Naive thymus-derived CD8-positive, alpha-beta T cell (primary cell): ENCODE measurements at regions not wholly inside any gene's neighbourhood (a gene's known extent, or its start where the extent isn't known, plus 50 kb on each side); places are given as distances from the start of the nearest gene placed in this dataset.
"Not testable (repeated sequence)": the region's sequence is repeated elsewhere in the genome, so short reads cannot be mapped to it uniquely, and the experiment has no call there.

Experiments used
- ATAC-seq, 2 donors: fragments of 150-1000 bp; cut with Tn5 transposase in 1 of 2; sonication (Bioruptor Pico), chemical (Tn5 transposase) in 1 of 2; 1 replicate in 1 of 2; 2 replicates in 1 of 2; pipeline ENCODE4 v1.10.0; 2021; ENCODE audit warnings: mild to moderate bottlenecking in 2 of 2, moderate library complexity in 2 of 2
- POLR2A ChIA-PET: fragments of 350-600 bp; sonication (Branson Sonifier 250); formaldehyde crosslinking; loops from one replicate; lab custom pipeline; 2021; ENCODE audit warnings: antibody characterized with exemption; lab: Charles Lee
- DNase-seq, 10 donors: peaks; one replicate each; pipeline versions ENCODE4 v3.0.0 to v3.0.0-alpha.2; 2020 to 2022
- H3K27ac Mint-ChIP-seq, 10 donors: one replicate each; pipeline ENCODE4 v1.8.0; 2020 to 2022; ENCODE audit warnings: mild to moderate bottlenecking in 10 of 10, mixed read lengths in 10 of 10, moderate library complexity in 4 of 10, inconsistent platforms in 1 of 10
- H3K27me3 Mint-ChIP-seq, 5 donors: one replicate each; pipeline ENCODE4 v1.8.0; 2021 to 2022; ENCODE audit warnings: mixed read lengths in 5 of 5
- H3K36me3 Mint-ChIP-seq, 3 donors: one replicate each; pipeline ENCODE4 v1.8.0; 2020 to 2022; ENCODE audit warnings: mixed read lengths in 3 of 3, mild to moderate bottlenecking in 2 of 3, inconsistent platforms in 1 of 3
- H3K4me1 Mint-ChIP-seq, 4 donors: one replicate each; pipeline ENCODE4 v1.8.0; 2021 to 2022; ENCODE audit warnings: mixed read lengths in 4 of 4
- H3K4me3 Mint-ChIP-seq, 10 donors: one replicate each; pipeline ENCODE4 v1.8.0; 2020 to 2022; ENCODE audit warnings: mild to moderate bottlenecking in 10 of 10, mixed read lengths in 10 of 10, moderate library complexity in 6 of 10, inconsistent platforms in 1 of 10
- H3K9me3 Mint-ChIP-seq, 9 donors: one replicate each; pipeline ENCODE4 v1.8.0; 2020 to 2022; ENCODE audit warnings: mixed read lengths in 9 of 9, mild to moderate bottlenecking in 3 of 9, inconsistent platforms in 1 of 9, moderate library complexity in 1 of 9

DNA sequence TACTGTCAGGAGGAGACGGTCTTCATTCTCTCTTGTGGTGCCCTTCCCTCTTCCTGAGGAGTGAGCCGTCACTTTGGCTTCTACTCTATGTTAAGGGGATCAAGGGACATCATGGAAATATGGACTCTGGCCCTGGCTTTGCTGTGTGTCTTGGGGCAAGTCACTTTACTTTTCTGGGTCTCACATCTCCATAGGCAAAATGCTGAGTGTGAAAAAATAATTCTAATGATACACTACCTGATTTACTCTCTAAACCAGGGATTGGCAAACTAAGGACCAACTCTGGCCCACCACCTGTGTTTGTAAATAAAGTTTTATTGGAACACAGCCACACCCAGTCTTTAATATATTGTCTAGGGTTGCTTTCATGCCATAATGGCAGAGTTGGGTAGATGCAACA lies 548.7 kb upstream of the CDH5 start:
- DNase-seq (no peak), ATAC-seq (no peak)
- POLR2A ChIA-PET = no interaction called here
- no peak overlapping the region for H3K4me3 Mint-ChIP-seq
- H3K9me3 Mint-ChIP-seq = peaks cover 0 to 9% (median 0%) of the 10 kb centered on the region in 9 donors
- H3K36me3 Mint-ChIP-seq = no peaks in the 10 kb centered on the region
- H3K4me1 Mint-ChIP-seq = no peaks in the 10 kb centered on the region
- H3K27ac Mint-ChIP-seq = no peak overlapping the region
- H3K27me3 Mint-ChIP-seq = peaks cover 0 to 1% (median 0%) of the 10 kb centered on the region in 5 donors

DNA sequence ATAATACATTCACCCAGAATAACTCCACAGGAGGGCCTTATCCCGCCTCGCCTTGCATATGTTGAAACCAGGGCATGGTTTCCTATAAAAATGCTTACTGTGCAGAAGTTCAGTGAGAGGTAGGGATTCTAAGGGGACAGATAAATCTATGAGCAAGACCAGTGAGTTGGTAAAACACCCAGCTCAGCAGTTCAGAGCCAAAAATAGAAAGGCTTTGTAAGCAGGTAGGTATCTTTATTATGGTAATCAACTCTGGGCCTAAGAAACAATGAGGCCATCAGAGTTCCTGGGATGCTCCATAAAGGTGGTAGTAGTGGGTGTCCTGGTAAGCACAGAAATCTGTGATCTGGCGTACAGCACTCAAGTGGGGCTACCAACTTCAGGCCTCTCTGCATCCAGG lies 549.4 kb upstream of the CDH5 start:
- POLR2A ChIA-PET = no interaction called here
- H3K27me3 Mint-ChIP-seq = peaks cover 0 to 8% (median 0%) of the 10 kb centered on the region in 5 donors
- no peak for DNase-seq
- no peak overlapping the region for H3K4me3 Mint-ChIP-seq
- no peaks in the 10 kb centered on the region for H3K4me1 Mint-ChIP-seq
- no peak for ATAC-seq
- peaks cover 0 to 11% (median 0%) of the 10 kb centered on the region in 9 donors for H3K9me3 Mint-ChIP-seq
- H3K27ac Mint-ChIP-seq = no peak overlapping the region
- H3K36me3 Mint-ChIP-seq = no peaks in the 10 kb centered on the region

DNA sequence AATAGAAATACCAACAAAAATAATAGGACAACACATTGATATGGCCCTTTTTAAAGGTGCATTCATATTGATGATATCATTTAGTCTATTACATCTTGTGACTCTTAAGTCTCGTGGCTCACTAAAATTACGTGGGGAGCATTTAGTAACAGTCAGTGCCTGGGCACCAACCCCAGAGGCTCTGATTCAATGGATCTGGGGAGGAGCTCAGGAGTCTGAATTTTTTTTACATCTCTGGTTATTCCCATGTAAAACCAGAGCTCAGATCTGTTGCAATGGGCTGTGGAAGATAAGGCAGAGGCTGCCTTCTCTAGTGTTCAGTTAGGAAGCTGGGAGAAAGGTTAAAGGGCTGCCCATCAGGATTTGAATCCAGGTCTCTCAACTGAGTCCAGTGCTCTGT lies 549.9 kb upstream of the CDH5 start:
- Mint-ChIP-seq H3K27me3 (peaks cover 0 to 9% (median 0%) of the 10 kb centered on the region in 5 donors), H3K4me3 (no peak overlapping the region), H3K27ac (no peak overlapping the region), H3K4me1 (no peaks in the 10 kb centered on the region), H3K9me3 (peaks cover 0 to 11% (median 0%) of the 10 kb centered on the region in 9 donors), H3K36me3 (no peaks in the 10 kb centered on the region)
- DNase-seq = no peak
- POLR2A ChIA-PET = no interaction called here
- no peak for ATAC-seq

DNA sequence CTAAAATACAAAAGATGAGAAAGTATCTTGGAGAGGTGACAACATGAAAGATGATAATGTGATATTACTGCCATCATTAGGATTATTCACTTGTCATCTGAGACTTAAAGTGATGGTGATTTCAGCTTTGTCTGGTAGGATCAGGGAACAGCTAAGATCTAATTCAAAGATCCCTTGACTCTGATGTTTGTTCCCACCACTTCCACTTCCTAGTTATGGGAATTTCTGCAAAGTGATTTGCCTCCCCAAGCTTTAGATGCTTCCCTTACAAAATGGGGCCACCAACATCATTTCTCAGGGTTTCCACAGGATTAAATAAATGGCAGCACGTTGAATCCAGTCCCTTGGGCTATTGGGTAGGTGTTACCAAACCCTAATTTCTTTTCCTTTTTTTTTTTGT lies 550.8 kb upstream of the CDH5 start:
- no peak overlapping the region for H3K4me3 Mint-ChIP-seq
- H3K36me3 Mint-ChIP-seq = peaks cover 0 to 1% (median 0%) of the 10 kb centered on the region in 3 donors
- peaks cover 0 to 9% (median 0%) of the 10 kb centered on the region in 5 donors for H3K27me3 Mint-ChIP-seq
- no peak for DNase-seq
- ATAC-seq = no peak
- POLR2A ChIA-PET = no interaction called here
- H3K4me1 Mint-ChIP-seq = no peaks in the 10 kb centered on the region
- no peak overlapping the region for H3K27ac Mint-ChIP-seq
- H3K9me3 Mint-ChIP-seq = peaks cover 0 to 11% (median 0%) of the 10 kb centered on the region in 9 donors

DNA sequence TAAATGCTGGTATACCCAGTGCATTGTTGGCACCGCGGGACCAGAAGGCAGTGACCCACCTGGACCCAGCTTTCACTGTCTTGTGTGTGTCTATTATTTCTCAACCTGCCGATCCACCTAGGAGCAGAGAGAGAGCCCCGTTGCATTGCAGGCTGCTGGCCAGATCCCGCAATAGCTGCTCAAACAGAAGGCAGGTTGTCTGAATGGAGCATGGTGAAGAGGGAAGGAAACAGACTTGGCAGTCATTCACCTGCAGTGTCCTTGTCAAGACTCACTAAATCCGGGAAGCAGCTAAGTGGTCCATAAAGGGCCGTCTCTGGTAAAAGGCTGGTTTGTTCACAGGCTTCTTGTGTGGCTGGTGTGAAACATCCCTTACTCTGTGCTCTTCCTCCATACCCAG lies 552.6 kb upstream of the CDH5 start:
- POLR2A ChIA-PET, DNase-seq, ATAC-seq, H3K4me1 Mint-ChIP-seq, H3K36me3 Mint-ChIP-seq, H3K27ac Mint-ChIP-seq, H3K27me3 Mint-ChIP-seq, H3K4me3 Mint-ChIP-seq: not testable (repeated sequence)
- H3K9me3 Mint-ChIP-seq = peaks cover 0 to 11% (median 0%) of the 10 kb centered on the region in 9 donors

DNA sequence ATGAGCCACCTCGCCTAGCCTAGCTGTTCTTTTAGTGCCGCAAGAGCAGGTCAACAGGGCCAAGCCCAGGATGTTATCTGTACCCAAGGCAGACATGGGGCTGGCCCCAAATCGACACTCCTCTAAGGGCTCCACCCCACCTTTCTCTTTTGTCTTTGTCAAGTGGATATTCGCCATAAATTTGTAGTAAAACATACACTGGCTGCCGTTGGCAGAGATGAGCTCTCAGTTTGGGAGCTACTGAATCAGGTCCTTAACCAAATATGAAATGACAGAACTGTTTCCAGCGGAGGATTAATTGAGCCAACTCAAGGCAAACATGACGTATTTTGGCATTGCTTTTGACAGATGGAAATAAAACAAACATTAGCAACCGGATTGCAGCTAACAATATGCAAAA lies 556.9 kb upstream of the CDH5 start:
- Mint-ChIP-seq H3K27me3 (peaks cover 0 to 10% (median 4%) of the 10 kb centered on the region in 5 donors), H3K9me3 (peaks cover 0 to 38% (median 3%) of the 10 kb centered on the region in 9 donors), H3K36me3 (peaks cover 0 to 1% (median 0%) of the 10 kb centered on the region in 3 donors), H3K4me1 (no peaks in the 10 kb centered on the region), H3K27ac (no peak overlapping the region), H3K4me3 (no peak overlapping the region)
- ATAC-seq (no peak), DNase-seq (no peak)
- POLR2A ChIA-PET = no interaction called here

DNA sequence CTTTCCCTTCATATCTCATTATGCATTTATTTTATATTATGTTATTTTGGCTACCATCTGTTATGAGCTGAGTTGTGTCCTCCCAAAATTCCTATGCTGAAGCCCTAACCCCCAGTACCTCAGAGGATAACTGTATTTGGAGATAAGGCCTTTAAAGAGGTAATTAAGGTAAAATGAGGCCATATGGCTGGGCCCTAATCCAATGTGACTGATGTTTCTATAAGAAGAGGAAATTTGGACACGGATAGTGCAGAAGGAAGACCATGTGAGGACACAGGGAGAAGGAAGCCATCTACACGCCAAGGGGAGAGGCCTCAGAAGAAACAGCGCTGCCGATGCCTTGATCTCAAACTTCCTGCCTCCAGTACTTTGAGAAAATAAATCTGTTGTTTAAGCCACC lies 557.7 kb upstream of the CDH5 start:
- DNase-seq (no peak), ATAC-seq (no peak)
- POLR2A ChIA-PET = no interaction called here
- Mint-ChIP-seq H3K9me3 (peaks cover 0 to 38% (median 3%) of the 10 kb centered on the region in 9 donors), H3K36me3 (peaks cover 0 to 1% (median 0%) of the 10 kb centered on the region in 3 donors), H3K4me3 (no peak overlapping the region), H3K4me1 (no peaks in the 10 kb centered on the region), H3K27me3 (peaks cover 0 to 10% (median 4%) of the 10 kb centered on the region in 5 donors), H3K27ac (no peak overlapping the region)

DNA sequence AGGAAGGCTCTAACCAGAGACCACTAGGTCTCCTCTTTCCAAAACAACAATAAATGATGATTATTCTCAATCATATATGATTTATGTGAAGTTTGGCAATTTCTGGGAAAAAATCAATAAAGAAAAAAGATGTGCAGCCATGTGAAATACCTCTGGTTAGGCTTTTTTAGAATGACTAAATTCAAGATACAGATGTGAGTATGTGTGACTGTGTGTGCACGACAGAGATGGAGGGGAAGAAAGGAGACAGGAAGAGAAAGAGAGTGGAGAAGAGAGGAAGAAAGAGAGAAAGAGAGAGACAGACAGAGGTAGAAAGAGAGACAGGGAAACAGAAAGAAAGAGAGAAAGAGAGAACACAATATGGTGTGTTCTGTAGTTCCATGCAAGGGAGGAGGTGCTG lies 558.6 kb upstream of the CDH5 start:
- Mint-ChIP-seq H3K9me3 (peaks cover 0 to 35% (median 3%) of the 10 kb centered on the region in 9 donors), H3K36me3 (peaks cover 0 to 1% (median 0%) of the 10 kb centered on the region in 3 donors), H3K27me3 (peaks cover 0 to 10% (median 4%) of the 10 kb centered on the region in 5 donors), H3K4me3 (no peak overlapping the region), H3K4me1 (no peaks in the 10 kb centered on the region), H3K27ac (no peak overlapping the region)
- DNase-seq (no peak), ATAC-seq (no peak)
- POLR2A ChIA-PET = no interaction called here

DNA sequence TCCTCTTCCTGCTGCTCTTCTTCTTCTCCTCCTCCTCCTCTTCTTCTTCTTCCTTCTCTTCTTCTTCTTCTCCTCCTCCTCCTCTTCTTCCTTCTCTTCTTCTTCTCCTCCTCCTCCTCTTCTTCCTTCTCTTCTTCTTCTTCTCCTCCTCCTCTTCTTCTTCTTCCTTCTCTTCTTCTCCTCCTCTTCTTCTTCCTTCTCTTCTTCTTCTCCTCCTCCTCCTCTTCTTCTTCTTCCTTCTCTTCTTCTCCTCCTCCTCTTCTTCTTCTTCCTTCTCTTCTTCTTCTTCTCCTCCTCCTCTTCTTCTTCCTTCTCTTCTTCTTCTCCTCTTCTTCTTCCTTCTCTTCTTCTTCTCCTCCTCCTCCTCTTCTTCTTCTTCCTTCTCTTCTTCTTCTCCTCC lies 560.8 kb upstream of the CDH5 start:
- DNase-seq, H3K27me3 Mint-ChIP-seq, H3K4me3 Mint-ChIP-seq, H3K36me3 Mint-ChIP-seq, ATAC-seq, H3K4me1 Mint-ChIP-seq, H3K27ac Mint-ChIP-seq, POLR2A ChIA-PET: not testable (repeated sequence)
- peaks cover 0 to 27% (median 5%) of the 10 kb centered on the region in 9 donors for H3K9me3 Mint-ChIP-seq

DNA sequence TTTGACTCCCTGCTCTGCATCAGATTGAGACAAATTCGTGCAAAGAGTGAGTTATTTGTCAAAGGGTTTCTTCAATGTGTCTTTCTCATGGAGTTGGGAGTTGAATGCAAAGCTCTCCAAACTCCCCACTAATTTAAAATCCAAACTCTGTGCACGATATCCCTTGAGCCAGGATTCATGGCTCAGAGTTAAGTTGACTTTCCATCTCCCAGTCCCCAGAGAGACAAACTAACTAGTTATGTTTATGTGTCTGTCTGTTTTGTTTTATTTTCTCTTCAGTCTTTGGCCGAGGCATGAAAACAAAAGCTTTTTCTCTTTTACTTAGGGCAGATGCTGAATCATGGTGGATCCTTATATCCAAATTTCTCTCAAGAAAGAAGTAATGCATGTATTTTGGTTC lies 570.0 kb upstream of the CDH5 start:
- Mint-ChIP-seq H3K36me3 (no peaks in the 10 kb centered on the region), H3K4me3 (no peak overlapping the region), H3K4me1 (no peaks in the 10 kb centered on the region), H3K9me3 (peaks cover 0 to 6% (median 0%) of the 10 kb centered on the region in 9 donors), H3K27ac (no peak overlapping the region), H3K27me3 (peaks cover 0 to 16% (median 2%) of the 10 kb centered on the region in 5 donors)
- POLR2A ChIA-PET = no interaction called here
- ATAC-seq (no peak), DNase-seq (no peak)

DNA sequence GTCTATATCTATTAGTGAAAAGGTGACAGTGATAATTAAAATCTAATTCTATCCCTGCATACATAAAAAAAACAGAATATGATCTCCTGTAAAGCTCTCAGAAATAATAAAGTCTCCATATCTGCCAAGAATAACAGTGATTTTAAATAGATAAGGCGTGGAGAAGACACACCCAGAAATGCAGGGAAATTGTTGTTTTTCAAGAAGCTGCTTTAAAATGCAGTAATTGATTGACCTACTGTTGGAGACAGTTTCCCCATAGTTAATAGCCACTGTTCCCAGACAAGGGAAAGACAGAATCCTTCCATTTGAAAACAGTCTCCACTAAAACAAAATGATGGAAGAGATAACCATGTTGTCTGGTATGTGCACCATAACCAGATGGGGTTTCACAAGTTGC lies 571.5 kb upstream of the CDH5 start:
- Mint-ChIP-seq H3K4me3 (no peak overlapping the region), H3K4me1 (no peaks in the 10 kb centered on the region), H3K9me3 (peaks cover 0 to 5% (median 0%) of the 10 kb centered on the region in 9 donors), H3K27ac (no peak overlapping the region), H3K36me3 (no peaks in the 10 kb centered on the region), H3K27me3 (peaks cover 0 to 21% (median 2%) of the 10 kb centered on the region in 5 donors)
- no peak for ATAC-seq
- POLR2A ChIA-PET = no interaction called here
- DNase-seq = no peak

DNA sequence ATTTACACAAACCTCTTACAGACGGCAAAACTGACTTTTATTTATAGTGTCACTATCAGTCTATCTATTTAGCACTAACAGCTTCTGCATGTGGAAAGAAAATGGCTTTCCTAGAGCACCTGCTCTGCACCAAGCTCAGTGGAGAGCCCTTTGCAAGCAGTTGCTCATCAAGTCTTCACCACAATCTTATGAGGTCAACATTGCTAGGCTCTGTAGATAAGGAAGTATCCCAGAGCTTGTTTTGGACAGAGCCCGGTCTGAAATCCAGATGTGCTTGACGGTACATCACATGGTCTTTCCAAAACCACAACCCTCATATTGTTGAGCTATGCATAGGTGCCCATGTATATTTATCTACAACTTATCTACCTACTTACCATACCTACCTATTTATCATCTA lies 572.7 kb upstream of the CDH5 start:
- peaks cover 0 to 21% (median 2%) of the 10 kb centered on the region in 5 donors for H3K27me3 Mint-ChIP-seq
- peaks cover 0 to 4% (median 0%) of the 10 kb centered on the region in 9 donors for H3K9me3 Mint-ChIP-seq
- no peaks in the 10 kb centered on the region for H3K36me3 Mint-ChIP-seq
- no peak overlapping the region for H3K27ac Mint-ChIP-seq
- no peaks in the 10 kb centered on the region for H3K4me1 Mint-ChIP-seq
- POLR2A ChIA-PET = no interaction called here
- ATAC-seq (no peak), DNase-seq (no peak)
- no peak overlapping the region for H3K4me3 Mint-ChIP-seq

DNA sequence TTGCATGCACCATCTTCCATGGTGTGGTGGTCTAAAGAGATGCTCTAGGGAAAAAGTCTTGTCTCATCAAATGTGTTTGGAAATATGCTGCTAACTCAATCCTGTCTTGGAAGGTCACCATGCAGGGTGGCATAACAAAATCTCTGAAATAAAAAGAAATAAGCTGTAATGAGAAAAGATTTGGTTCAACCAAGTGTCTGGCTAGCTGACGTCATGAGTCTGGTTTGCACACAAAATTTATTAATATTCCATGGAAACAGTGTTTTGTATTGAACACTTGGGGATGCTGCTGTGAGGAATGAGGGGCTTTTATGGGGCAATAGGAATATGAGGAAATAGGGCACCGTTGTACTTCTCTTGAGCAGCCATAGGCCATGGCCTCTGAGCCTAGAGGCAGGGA lies 575.7 kb upstream of the CDH5 start:
- peaks cover 0 to 2% (median 0%) of the 10 kb centered on the region in 9 donors for H3K9me3 Mint-ChIP-seq
- POLR2A ChIA-PET = no interaction called here
- DNase-seq (no peak), ATAC-seq (no peak)
- no peaks in the 10 kb centered on the region for H3K4me1 Mint-ChIP-seq
- H3K27me3 Mint-ChIP-seq = peaks cover 0 to 13% (median 1%) of the 10 kb centered on the region in 5 donors
- no peak overlapping the region for H3K4me3 Mint-ChIP-seq
- no peaks in the 10 kb centered on the region for H3K36me3 Mint-ChIP-seq
- H3K27ac Mint-ChIP-seq = no peak overlapping the region
